Testis (tissue), 2 donors: ENCODE measurements at regions not wholly inside any gene's neighbourhood (a gene's known extent, or its start where the extent isn't known, plus 50 kb on each side); places are given as distances from the start of the nearest gene placed in this dataset.

Source experiments
- DNase-seq: peaks from one replicate; pipeline ENCODE4 v3.0.0-alpha.2; 2019
- H3K27ac ChIP-seq, 2 donors: fragments of 200-600 bp; sonication (generic); one replicate each; pipeline ENCODE4 v1.5.1; 2019
- H3K27me3 ChIP-seq: fragments of 200-600 bp; sonication (generic); one replicate; pipeline ENCODE4 v1.5.1; 2019
- H3K36me3 ChIP-seq: fragments of 200-600 bp; sonication (generic); one replicate; pipeline ENCODE4 v1.5.1; 2017; ENCODE audit warnings: low read depth; ENCODE audit errors: missing control alignments
- H3K4me1 ChIP-seq: fragments of 200-600 bp; sonication (generic); one replicate; pipeline ENCODE4 v1.5.1; 2019
- H3K4me3 ChIP-seq, 2 donors: fragments of 200-600 bp; sonication (generic); one replicate each; pipeline ENCODE4 v1.5.1; 2017 to 2019
- H3K9me3 ChIP-seq: fragments of 200-600 bp; sonication (generic); one replicate; pipeline ENCODE4 v1.5.1; 2017
- CTCF ChIP-seq, 3 experiments: fragments of 450-650 bp in 2 of 3; fragments of 200-600 bp in 1 of 3; sonication (generic) in 1 of 3; IDR thresholded peaks; one replicate each; pipeline ENCODE4 v1.5.1; 2016 to 2019; ENCODE audit warnings: antibody characterized with exemption in 3 of 3, mild to moderate bottlenecking in 2 of 3, moderate library complexity in 1 of 3
- POLR2A ChIP-seq: fragments of 450-650 bp; IDR thresholded peaks from one replicate; pipeline ENCODE4 v1.6.1; 2017; ENCODE audit warnings: antibody characterized with exemption, mild to moderate bottlenecking, moderate library complexity
- WGBS, 2 donors: methylation state at CpG; one replicate each; pipeline ENCODE4 v1.1.5; 2018; 5-methylcytosine and 5-hydroxymethylcytosine counted together
- intact Hi-C: fragments of 100-400 bp; cut with DNase I; formaldehyde crosslinking; loops from one replicate; pipeline ENCODE4 v1.15.1; 2023; ENCODE audit warnings: low total_unique reads

DNA sequence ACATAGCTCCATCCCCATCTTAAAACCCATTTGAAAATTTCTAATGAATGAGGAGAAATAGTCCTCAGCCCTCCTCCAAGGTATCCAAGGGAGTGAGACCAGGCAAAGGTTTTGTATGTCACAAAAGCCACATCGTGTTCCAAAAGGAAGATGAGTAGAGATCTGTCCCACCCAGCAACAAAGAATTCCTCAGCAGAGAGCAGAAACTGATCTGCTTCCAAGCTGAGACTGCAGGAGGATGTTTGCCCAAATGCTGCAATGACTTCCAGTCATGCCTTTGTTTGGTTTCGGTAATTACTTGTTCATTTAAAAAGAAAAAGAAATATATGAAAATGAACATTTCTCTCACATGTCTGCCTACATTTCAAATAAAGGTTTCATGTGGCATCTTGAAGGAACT is 186.9 kb downstream of the SETD4 start:
- WGBS, 2 donors, result 38 to 39% methylated on average over 2 of the region's 2 CpGs
- Histone ChIP-seq H3K4me3 (no peak overlapping the region), H3K27ac (no peak overlapping the region), H3K27me3 (no peaks in the 10 kb centered on the region), H3K36me3 (no peaks in the 10 kb centered on the region), H3K4me1 (no peaks in the 10 kb centered on the region), H3K9me3 (no peaks in the 10 kb centered on the region)
- DNase-seq, result no peak
- intact Hi-C loops, result no loop called here
- no peak for TF ChIP-seq POLR2A
- TF ChIP-seq CTCF (IDR thresholded peaks at IDR 0.05), result no peak

DNA sequence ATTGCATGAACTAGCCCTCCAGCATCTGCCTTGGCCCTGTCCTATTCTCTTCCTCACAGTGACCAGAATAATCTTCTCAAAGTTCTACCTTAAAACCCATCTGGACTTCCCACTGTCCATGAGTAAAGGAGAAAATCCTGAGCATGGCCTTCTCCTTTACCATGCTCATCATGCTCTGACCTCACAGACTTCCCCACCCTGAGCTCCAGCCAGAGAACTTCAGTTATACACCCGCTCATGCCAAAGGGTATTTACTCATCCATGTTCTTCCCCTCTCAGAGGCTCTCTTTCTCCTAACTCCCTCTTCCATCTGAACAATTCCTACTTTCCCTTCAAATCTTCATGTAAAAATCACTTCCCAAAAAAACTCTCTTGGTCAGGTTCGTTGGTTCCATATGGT is 188.4 kb downstream of the SETD4 start:
- no peak for DNase-seq
- Histone ChIP-seq H3K9me3 (no peaks in the 10 kb centered on the region), H3K36me3 (no peaks in the 10 kb centered on the region), H3K4me1 (no peaks in the 10 kb centered on the region), H3K27me3 (no peaks in the 10 kb centered on the region), H3K4me3 (no peak overlapping the region), H3K27ac (no peak overlapping the region)
- TF ChIP-seq POLR2A, result no peak
- TF ChIP-seq CTCF (IDR thresholded peaks at IDR 0.05), result no peak
- WGBS, 2 donors, result 91 to 95% methylated on average over 2 of the region's 2 CpGs
- intact Hi-C loops, result no loop called here

DNA sequence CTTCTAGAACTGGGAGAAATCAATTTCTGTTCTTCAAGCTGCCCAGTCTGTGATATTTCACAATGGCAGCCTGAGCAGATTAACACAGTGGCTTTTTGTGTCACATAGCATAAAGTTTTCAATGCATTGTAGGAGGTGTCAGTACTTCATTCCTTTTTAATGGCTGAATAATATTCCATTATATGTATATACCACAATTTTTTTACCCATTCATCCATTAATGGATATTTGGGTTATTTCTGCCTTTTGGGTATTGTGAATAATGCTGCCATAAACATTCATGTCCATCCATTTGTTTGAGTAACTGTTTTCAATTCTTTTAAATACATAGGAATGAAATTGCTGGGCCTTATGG is 191.5 kb downstream of the SETD4 start:
- Histone ChIP-seq H3K27ac (no peak overlapping the region), H3K27me3 (no peaks in the 10 kb centered on the region), H3K4me3 (no peak overlapping the region), H3K9me3 (no peaks in the 10 kb centered on the region), H3K36me3 (no peaks in the 10 kb centered on the region), H3K4me1 (no peaks in the 10 kb centered on the region)
- TF ChIP-seq CTCF (IDR thresholded peaks at IDR 0.05), result no peak
- TF ChIP-seq POLR2A, result no peak
- no peak for DNase-seq
- intact Hi-C loops, result no loop called here

- Histone ChIP-seq H3K4me3 (no peak overlapping the region), H3K9me3 (no peaks in the 10 kb centered on the region), H3K27me3 (no peaks in the 10 kb centered on the region), H3K27ac (no peak overlapping the region), H3K4me1 (no peaks in the 10 kb centered on the region), H3K36me3 (no peaks in the 10 kb centered on the region)
- WGBS, 2 donors, result 84 to 88% methylated on average over 10 of the region's 10 CpGs
- TF ChIP-seq POLR2A (no peak), CTCF (IDR thresholded peaks at IDR 0.05) (no peak)
- intact Hi-C loops, result no loop called here
- no peak for DNase-seq
These were observed 192.1 kb downstream of the SETD4 start for GRCh38 chr21:35868005-35868868.

DNA sequence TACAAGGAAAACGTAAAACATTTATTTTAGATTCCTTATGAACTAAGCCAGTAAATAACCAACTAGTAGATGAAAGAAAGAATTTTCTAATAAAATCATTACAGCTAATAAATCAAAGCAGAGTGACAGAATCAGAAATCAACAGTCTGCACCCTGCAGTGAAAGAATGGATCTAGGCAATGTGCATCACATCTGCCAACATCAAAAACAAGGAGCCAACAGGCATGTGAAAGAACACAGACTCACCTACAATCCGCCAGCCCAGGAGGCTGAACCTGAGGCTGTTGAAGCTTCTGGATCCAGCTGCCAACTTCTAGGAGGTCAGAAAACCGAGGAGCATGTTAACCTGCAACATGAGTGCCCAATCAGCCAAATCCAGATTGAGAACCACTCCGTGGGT is 196.3 kb downstream of the SETD4 start:
- 77 to 90% methylated on average over 4 of the region's 4 CpGs for WGBS, 2 donors
- Histone ChIP-seq H3K36me3 (no peaks in the 10 kb centered on the region), H3K27me3 (no peaks in the 10 kb centered on the region), H3K9me3 (no peaks in the 10 kb centered on the region), H3K4me3 (no peak overlapping the region), H3K27ac (no peak overlapping the region), H3K4me1 (no peaks in the 10 kb centered on the region)
- intact Hi-C loops, result no loop called here
- no peak for DNase-seq
- TF ChIP-seq CTCF (IDR thresholded peaks at IDR 0.05) (no peak), POLR2A (no peak)
